ENCODE measurements at regions not wholly inside any gene's neighbourhood (a gene's known extent, or its start where the extent isn't known, plus 50 kb on each side); places are given as distances from the start of the nearest gene placed in this dataset.

DNA sequence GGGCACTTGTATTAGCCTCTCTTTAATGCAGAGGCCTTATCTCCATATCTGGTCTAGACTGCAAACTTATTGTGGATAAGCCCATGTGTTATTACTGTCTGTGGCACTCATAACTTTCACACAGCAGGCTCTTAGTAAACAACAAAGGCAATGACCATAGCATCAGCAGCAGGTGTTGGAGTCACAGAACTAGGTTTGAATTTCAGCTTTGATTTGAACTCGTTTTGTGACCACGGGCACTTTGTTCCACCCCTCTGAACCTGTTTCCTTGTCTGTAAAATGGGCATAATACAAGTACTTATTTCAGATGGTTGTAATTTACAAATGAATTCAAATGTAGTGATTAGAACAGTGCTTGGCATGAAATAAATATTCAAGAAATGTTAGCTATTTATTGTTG is 121.8 kb upstream of the C1GALT1C1 start:
- peaks cover 24% of the 10 kb centered on the region for H3K79me2 ChIP-seq (ENCODE audit: insufficient read depth, low read depth, low read length)
- TF ChIP-seq, protein P1, sequence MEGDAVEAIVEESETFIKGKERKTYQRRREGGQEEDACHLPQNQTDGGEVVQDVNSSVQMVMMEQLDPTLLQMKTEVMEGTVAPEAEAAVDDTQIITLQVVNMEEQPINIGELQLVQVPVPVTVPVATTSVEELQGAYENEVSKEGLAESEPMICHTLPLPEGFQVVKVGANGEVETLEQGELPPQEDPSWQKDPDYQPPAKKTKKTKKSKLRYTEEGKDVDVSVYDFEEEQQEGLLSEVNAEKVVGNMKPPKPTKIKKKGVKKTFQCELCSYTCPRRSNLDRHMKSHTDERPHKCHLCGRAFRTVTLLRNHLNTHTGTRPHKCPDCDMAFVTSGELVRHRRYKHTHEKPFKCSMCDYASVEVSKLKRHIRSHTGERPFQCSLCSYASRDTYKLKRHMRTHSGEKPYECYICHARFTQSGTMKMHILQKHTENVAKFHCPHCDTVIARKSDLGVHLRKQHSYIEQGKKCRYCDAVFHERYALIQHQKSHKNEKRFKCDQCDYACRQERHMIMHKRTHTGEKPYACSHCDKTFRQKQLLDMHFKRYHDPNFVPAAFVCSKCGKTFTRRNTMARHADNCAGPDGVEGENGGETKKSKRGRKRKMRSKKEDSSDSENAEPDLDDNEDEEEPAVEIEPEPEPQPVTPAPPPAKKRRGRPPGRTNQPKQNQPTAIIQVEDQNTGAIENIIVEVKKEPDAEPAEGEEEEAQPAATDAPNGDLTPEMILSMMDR (conservative IDR thresholded peaks at IDR 0.05; ENCODE audit: low read length), result no peak
- no peak for TF ChIP-seq EZH2phosphoT487 (IDR thresholded peaks at IDR 0.05; ENCODE audit: borderline replicate concordance, low read depth, low read length)
- peak overlapping the region; percentile 80 for H3K4me2 ChIP-seq (ENCODE audit: low read length)
- peak overlapping the region; percentile 75; the same call in 1 of the 2 replicates for H2AFZ ChIP-seq (ENCODE audit: low read length)
- peaks cover 84% of the 10 kb centered on the region for H3K4me1 ChIP-seq (ENCODE audit: insufficient read depth, low read length, poor library complexity, severe bottlenecking)
- peak; percentile 55 for DNase-seq (ENCODE audit: low spot score)
- BruUV-seq (replicated peaks), result no TSS peak
- H3K9me2 ChIP-seq (ENCODE audit: insufficient read depth, low read length), result no peaks in the 10 kb centered on the region
- no peaks in the 10 kb centered on the region for H3K36me3 ChIP-seq (ENCODE audit: insufficient read depth, low read length)
- H3K27ac ChIP-seq (ENCODE audit: low read depth, low read length, poor library complexity, severe bottlenecking), result peak overlapping the region; percentile 96
- CTCF ChIA-PET (ENCODE audit: unreplicated experiment), result no interaction called here
- intact Hi-C loops (cut with micrococcal nuclease; ENCODE audit: unreplicated experiment), result loop anchor here (2.0 to 10.0 kb wide), 2 partner anchors 123 to 497 kb away; partner anchors contain the start of gene ZBTB33
- H3K4me3 ChIP-seq (ENCODE audit: low read depth, low read length, poor library complexity, severe bottlenecking), result peak overlapping the region; percentile 71
- H4K20me1 ChIP-seq (ENCODE audit: insufficient read depth, low read length), result no peaks in the 10 kb centered on the region
- POLR2A ChIA-PET, result interaction anchor here (0.9 to 5.6 kb wide), 11 partner anchors 11 to 190 kb away, joined by 3 to 42 read pairs (median 4); partner anchors contain the start of genes C1GALT1C1 and MCTS1
- no peaks in the 10 kb centered on the region for H3K9me3 ChIP-seq (ENCODE audit: low read length)

DNA sequence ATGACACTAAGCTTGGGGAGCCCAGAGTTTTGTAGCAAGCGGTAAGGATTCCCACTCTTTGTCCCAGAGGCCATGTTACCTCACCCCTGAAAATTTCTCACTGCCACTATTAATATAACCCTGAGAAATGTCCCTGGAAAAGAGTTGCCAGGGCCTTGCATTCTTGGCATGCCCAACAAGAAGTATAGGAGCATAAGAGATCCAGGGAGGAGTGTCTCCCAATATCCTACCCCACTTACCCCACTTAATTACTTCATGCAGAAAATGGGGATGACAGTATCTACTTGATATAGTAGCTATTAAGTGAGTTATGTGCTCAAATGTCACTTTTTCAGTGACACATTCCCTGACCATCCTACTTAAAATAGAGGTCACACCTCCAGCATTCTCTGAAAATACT is 120.5 kb upstream of the C1GALT1C1 start:
- Histone ChIP-seq H4K20me1 (ENCODE audit: insufficient read depth, low read length) (no peaks in the 10 kb centered on the region), H3K36me3 (ENCODE audit: insufficient read depth, low read length) (no peaks in the 10 kb centered on the region; the same call in 1 of the 2 replicates), H3K27ac (ENCODE audit: low read depth, low read length, poor library complexity, severe bottlenecking) (peak overlapping the region; percentile 96), H3K79me2 (ENCODE audit: insufficient read depth, low read depth, low read length) (peaks cover 13% of the 10 kb centered on the region; the same call in 1 of the 2 replicates), H3K4me3 (ENCODE audit: low read depth, low read length, poor library complexity, severe bottlenecking) (peak overlapping the region; percentile 71), H3K4me1 (ENCODE audit: insufficient read depth, low read length, poor library complexity, severe bottlenecking) (peaks cover 73% of the 10 kb centered on the region), H2AFZ (ENCODE audit: low read length) (peak overlapping the region; percentile 75; the same call in 1 of the 2 replicates), H3K9me2 (ENCODE audit: insufficient read depth, low read length) (no peaks in the 10 kb centered on the region), H3K4me2 (ENCODE audit: low read length) (peak overlapping the region; percentile 80), H3K9me3 (ENCODE audit: low read length) (0 out of 2 replicates have a peak, but pooled peaks cover 4% of the 10 kb centered on the region)
- ChIA-PET POLR2A (interaction anchor here (0.8 to 5.6 kb wide), 5 partner anchors 9 to 449 kb away, joined by 3 to 42 read pairs (median 9); no protein-coding TSS in a partner anchor), CTCF (ENCODE audit: unreplicated experiment) (no interaction called here)
- no TSS peak for BruUV-seq (replicated peaks)
- no peak for TF ChIP-seq EZH2phosphoT487 (IDR thresholded peaks at IDR 0.05; ENCODE audit: borderline replicate concordance, low read depth, low read length)
- TF ChIP-seq, protein P1 (conservative IDR thresholded peaks at IDR 0.05; ENCODE audit: low read length), result no peak
- intact Hi-C loops (cut with micrococcal nuclease; ENCODE audit: unreplicated experiment), result loop anchor here (10.0 kb wide), 1 partner anchor 496 kb away; the partner anchor contains the start of gene ZBTB33
- DNase-seq (ENCODE audit: low spot score), result no peak

Data from OCI-LY7 (cell line).